ENCODE measurements at regions not wholly inside any gene's neighbourhood (a gene's known extent, or its start where the extent isn't known, plus 50 kb on each side); places are given as distances from the start of the nearest gene placed in this dataset.
"Not testable (repeated sequence)": the region's sequence is repeated elsewhere in the genome, so short reads cannot be mapped to it uniquely, and the experiment has no call there.

GRCh38 chr2:147456779-147457178, 388.1 kb upstream of the ACVR2A start:
- no peak for DNase-seq

GRCh38 chr2:147451902-147452515, 392.8 kb upstream of the ACVR2A start:
- DNase-seq = no peak

DNA sequence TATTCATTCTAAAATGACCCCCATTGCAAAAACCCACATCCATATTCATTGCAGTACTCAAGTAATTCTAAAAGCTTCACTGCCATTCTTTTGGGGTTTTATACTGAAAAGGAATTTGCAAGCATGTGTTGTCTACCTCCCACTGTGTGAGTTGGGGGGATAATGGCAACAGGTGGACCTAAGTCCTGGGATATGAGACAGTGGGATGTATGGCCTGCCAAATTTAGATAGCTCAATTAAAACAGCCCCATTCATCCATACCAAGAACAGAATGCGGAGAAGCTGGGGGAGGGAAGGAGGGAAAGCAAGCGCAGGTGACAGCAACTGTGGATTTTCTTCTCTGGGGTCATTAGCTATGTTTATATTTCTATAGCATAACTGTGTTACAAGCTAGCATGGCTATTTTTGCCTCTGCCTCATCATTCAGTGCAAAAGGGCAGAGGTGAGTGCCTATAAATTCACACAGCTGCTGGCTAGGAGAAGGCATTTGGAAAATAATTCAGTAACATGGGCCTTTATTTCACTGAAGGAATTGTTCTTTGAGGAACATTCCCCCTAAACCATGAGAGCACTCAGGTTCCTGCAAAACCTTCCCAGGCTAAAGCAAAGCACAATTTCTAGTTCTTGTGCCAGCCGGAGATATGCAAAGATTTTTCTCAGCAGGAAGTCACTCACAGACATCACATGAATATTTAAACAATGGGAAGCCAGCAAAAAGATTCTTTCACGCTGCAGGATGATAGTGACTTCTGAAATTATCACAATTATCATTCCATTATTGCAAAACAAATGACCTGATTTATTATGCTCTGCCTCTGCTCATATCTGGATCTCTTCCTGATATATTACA, 393.9 kb upstream of the ACVR2A start:
- no peak for DNase-seq

GRCh38 chr2:147449323-147449991, 395.4 kb upstream of the ACVR2A start:
- DNase-seq = no peak

DNA sequence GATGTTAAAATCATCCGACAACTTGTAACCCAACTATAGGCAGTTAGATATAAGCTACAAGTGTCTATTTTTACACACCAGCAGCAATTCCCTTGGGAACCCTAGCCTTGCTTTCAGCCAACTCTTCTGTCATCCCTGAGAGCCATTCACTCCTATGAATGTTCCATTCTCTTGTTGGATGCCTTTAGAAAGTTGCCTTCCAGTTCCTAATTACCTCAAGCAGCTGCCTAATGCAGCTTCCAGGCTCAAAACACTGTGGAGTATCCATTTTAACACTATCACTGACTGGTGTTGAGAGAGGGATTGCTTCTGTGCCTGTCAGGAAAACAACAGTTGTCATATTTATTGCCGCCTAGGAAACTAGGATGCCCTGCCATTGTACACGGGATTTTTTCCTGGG, 402.0 kb upstream of the ACVR2A start:
- no peak for DNase-seq

- DNase-seq = no peak
Measured at GRCh38 chr2:147441182-147441581, 403.6 kb upstream of the ACVR2A start.

DNA sequence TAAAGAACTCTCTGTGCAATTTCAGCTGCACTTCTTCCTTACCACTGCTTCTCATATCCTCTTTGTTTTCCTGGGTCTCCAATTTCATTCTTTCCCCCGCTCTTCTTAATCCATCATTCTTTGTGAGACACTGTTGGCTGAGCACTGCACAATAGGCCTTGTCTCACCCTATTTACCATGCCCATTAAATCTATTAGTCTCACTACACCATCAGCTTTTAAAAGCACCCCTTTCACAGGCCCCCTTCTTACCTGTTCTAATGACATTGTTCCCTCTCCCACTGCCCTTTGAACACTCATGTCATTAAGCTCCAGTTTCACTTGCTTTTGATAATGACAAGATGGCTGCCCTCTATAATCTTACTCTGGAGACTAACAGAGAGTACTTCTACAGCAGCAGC, 404.1 kb upstream of the ACVR2A start:
- DNase-seq = no peak

- DNase-seq = no peak
Measured at GRCh38 chr2:147439986-147440385, 404.8 kb upstream of the ACVR2A start.

DNA sequence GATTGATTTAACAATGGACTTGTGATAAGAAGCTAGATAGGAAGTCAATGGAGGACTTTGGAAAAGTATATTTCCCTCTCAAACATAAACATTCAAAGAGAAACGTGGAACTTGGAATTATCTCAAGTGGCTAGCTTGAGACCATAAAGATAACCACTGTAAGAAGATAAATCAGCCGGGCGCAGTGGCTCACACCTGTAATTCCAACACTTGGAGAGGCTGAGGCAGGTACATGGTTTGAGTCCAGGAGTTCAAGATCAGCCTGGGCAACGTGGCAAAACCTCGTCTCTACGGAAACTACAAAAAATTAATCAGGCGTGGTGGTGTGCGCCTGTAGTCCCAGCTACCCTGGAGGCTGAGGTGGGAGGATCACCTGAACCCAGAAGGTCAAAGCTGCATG, 405.9 kb upstream of the ACVR2A start:
- DNase-seq = no peak

DNA sequence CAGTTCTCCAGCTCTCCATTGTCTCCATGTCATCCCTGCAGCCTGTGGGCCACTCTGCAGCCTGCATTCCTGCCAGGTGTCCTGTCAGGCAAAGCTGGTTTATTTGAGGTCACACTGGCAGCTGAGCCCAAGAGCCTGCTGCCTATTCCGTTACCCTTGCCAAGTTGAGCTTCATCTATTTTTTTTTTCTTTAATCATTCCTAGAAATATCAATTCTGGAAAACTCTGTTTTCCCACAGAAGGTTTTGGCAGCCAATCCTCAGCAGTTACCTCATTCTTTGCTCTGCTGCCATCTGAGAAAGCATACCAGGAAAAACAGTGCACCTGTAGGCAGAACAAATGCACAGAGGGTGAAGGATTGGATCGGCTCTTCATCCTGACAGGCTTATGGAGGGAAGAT, 411.0 kb upstream of the ACVR2A start:
- no peak for DNase-seq

DNA sequence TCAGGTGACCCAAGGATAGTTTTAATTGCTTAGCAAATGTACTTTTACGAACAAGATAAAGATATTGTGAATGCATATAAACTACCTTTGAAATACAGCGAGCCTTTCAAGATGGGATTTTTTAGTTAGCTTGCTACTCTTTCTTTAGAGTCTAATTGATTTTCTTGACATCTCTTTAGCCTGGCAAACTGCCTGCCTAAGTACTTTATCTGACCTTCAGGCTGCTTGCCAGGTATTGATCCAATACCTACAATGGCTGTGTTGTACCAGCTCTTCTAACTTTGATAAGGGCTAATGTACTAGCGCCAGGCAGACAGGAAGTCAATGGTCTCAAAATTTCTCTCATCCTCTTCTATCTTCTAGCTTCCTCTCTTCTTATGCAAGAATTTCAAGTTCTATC, 414.4 kb upstream of the ACVR2A start:
- DNase-seq = no peak

DNA sequence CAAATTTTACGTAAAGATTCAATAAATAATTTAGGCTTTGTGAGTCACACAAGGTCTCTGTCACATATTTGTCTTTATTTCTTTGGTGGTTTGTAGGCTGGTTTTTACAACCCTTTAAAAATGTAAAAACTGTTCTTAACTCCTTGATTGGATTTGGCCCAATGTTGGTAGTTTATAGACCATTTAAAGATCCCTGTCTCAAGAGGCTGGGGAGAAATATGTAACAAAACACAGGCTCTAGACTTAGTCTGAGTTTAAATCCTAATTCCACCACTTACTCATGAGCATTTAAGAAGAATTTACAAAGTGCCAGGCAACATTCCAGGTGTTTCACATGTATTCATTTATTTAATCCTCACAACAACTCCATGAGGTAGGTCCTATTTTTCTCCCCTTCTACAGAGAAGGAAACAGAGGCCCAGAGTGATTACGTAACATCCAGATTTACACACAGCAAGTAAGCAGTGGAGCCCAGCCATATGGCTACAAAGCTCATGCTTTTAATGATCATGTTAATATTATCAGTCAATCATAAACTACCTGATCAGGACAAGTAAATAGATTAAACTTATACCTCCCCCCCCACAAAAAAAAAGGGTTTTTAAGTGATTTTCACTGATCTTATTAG, 416.6 kb upstream of the ACVR2A start:
- no peak for DNase-seq

GRCh38 chr2:147425437-147426029, 419.3 kb upstream of the ACVR2A start:
- DNase-seq = no peak

GRCh38 chr2:147424766-147425165, 420.1 kb upstream of the ACVR2A start:
- no peak for DNase-seq

DNA sequence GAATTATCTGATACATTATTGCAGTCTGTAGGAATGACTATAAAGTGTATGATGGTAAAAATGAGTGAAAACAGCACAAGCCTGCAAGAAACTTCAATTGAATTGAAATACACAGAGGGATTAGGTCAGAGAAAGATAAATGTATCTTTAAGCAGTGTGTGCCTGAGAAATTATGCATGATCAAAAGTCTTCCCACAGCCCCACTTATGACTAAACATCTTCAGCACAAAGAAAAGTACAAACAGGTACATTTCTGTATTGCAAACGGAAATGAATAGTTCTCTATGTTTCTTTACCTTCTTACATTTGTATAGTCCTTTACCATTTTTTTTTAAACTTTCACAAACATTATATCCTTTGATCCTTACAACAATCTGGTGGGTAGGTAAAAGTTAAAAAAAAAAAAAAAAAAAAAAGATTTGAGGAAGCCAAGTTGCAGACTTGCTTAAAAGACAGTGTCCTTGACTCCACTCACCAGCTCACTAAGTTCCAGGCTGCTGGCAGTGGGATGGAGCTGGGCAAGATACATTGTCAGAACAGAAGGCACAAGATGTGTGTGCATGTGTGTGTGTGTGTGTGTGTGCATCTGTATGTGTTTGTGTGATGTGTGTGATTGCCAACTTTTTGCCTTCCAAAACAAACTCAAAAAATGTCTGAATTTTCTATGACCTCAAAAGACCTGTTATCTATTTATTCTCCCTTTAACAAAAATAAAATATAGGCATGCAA, 423.7 kb upstream of the ACVR2A start:
- no peak for DNase-seq

- DNase-seq = no peak
Measured at GRCh38 chr2:147420517-147420916, 424.3 kb upstream of the ACVR2A start.

DNA sequence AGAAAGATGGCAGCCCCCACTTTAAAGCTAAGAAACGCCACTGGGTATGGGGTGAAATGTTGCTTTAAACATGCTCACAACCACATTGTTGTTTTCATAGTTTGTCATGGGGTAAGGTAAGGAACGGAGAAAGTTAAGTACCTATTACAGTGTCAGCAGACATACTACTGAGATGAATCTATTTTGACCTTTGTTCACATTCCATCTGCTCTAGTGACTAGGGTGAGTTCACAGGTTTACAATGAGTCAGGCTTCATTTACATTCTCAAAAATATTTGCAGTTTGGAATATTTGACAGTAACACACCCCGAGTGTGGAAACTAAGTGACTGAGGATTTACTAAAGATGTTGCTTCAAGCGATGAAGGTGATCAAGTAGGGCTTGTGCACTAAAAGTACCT, 428.7 kb upstream of the ACVR2A start:
- DNase-seq = no peak

GRCh38 chr2:147414656-147415055, 430.2 kb upstream of the ACVR2A start:
- not testable (repeated sequence) for DNase-seq

GRCh38 chr2:147408357-147408756, 436.5 kb upstream of the ACVR2A start:
- DNase-seq = no peak

GRCh38 chr2:147405651-147406050, 439.2 kb upstream of the ACVR2A start:
- no peak for DNase-seq

DNA sequence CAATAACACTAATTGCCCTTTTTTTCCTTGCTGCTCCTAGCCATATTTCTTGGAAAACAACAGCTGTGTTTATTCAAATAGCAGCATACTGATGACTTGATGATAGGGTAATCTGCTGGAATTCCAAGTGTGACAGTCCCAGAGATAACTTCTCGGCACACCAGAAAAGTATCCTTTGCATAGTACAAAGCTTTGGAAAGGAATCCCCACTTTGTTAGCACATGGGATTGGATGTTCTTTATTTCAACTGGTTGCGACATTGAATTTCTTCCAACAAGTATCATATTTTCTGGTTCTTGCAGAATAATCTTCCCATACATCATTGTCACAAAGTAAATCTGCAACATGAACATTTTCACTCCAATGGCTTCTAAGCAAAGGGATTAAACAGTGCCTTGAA, 445.8 kb upstream of the ACVR2A start:
- no peak for DNase-seq

GRCh38 chr2:147398301-147398700, 446.5 kb upstream of the ACVR2A start:
- DNase-seq = no peak

DNA sequence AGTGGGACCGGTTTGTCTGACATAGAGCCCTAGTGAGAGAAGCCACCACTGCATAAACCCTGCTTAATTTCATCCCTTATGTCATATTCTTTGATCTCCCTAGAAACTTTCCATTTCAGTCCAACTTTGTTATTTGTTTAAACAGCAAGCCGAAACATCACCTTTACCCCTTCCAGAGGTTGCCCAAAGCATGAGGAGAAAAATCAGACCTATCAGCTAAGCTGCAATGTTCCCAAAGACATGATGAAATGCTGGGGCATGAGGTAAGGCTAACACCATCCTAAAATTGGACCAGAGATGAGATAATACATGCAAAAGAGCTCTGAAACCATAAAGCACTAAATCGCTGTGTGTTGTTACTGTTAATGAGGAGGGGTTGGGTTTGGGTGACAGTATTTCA, 447.9 kb upstream of the ACVR2A start:
- no peak for DNase-seq
